ENCODE measurements at regions not wholly inside any gene's neighbourhood (a gene's known extent, or its start where the extent isn't known, plus 50 kb on each side); places are given as distances from the start of the nearest gene placed in this dataset.

DNA sequence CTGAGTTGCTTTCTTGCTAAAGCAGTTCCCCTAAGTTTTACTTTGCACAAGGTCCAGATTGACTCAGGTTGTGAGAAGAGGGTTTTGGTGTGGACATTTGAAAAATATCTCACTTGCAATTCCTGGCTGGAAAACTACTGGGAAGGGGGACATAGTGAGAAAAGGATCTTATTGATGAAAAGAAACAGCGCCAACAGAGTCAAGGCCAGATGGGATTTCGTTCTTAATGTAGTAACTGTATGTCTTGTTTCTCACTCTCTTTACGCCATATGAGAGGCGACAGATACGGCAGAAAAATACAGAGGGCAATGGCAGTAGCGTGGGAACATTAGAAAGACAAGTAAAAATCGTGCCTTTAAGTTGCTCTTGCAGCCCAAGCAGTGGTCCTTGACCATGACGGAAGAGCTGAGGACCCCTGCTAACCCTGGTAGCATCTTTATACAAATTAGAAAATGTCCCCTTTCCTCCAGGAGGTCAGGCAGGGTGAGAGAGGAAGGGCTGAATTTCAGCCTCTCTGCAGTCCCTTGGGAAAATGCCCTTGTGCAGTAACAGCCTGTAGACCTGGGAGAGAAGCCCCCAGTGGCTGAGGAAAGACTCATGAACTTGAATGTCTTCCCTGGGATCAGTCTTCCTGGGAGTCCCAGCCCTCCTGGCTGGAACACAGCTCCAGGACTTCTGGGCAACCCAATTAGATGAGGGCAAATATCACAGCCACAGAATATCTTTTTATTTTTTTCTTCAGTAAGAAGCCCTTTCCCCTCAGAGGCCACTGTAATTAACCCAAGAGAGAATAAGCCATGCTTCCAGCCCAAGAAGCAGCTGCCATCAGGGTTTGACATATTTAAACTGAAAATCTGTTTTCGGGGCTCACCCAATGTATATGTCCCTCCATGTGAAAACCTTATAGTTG is 113.4 kb downstream of the CD47 start:
- TF ChIP-seq CTCF (IDR thresholded peaks at IDR 0.05; ENCODE audit: extremely low read depth, missing control alignments), result no peak
- no peak for DNase-seq (ENCODE audit: low spot score)

DNA sequence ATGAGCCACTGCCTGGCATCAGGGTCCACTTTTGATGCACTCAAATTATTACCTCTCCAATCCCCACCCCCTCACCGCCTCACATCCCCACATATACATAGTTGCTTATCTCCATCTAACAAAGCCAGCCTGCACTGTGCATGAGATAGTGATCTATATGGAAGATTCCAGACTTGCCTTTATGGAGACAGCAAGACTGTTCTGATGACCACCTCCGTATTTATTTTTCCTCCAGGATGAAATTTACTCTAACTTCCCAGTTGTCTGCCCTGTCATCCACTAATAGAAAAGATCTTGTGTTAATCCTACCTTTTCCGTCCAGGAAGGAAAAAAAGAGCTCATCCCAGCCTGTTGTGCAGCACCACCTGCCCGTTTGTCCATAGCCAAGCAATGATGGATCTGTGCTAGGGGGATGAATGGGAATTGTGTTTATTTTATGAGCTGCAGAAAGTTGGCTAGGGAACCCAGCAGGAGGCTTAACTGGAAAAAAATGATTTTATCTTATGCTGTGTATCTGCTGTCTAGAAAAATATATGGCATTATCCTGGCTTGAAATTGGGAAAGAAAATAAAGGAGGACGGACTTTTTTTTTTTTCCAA is 114.5 kb downstream of the CD47 start:
- no peak for DNase-seq (ENCODE audit: low spot score)
- no peak for TF ChIP-seq CTCF (IDR thresholded peaks at IDR 0.05; ENCODE audit: extremely low read depth, missing control alignments)

GRCh38 chr3:107975529-107976201 is 115.2 kb downstream of the CD47 start:
- no peak for DNase-seq (ENCODE audit: low spot score)
- no peak for TF ChIP-seq CTCF (IDR thresholded peaks at IDR 0.05; ENCODE audit: extremely low read depth, missing control alignments)

DNA sequence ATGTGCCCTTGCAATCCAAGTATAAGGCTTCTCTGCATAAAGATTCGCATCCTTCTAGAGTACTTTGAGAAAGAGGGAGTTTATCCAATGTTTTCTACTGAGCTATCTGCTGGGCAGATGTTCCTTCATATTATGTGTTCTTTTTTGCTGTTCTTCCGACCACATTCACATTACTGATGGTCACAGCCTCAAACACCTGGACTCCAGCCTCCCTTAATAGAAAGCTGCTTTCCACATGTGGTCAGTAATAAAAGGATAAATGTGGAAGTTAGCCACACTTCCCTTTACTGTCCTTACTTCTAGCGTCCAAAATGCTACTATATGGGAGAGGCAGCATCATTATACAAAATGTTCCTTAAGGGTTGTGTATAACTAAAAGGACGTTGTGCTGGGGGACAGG is 116.9 kb downstream of the CD47 start:
- TF ChIP-seq CTCF (IDR thresholded peaks at IDR 0.05; ENCODE audit: extremely low read depth, missing control alignments), result no peak
- DNase-seq (ENCODE audit: low spot score), result no peak

DNA sequence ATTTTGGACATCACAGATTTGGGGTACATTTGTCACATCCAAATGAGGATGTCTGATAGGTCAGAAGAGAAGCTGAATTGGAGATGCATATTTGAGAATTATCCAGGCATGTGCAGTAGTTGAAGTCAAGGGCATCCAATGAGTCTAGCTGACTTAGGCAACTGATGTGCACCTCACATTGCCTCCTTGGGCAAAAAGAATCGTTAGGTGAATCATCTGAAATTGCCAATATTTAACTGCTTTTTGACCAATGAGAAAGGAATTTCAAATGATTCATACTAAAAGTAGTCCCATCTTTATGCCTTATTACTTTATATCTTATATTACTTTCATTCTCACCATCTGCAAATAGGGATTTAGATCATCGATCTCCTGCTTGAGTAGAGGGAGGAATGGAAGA is 117.7 kb downstream of the CD47 start:
- no peak for DNase-seq (ENCODE audit: low spot score)
- TF ChIP-seq CTCF (IDR thresholded peaks at IDR 0.05; ENCODE audit: extremely low read depth, missing control alignments), result no peak

DNA sequence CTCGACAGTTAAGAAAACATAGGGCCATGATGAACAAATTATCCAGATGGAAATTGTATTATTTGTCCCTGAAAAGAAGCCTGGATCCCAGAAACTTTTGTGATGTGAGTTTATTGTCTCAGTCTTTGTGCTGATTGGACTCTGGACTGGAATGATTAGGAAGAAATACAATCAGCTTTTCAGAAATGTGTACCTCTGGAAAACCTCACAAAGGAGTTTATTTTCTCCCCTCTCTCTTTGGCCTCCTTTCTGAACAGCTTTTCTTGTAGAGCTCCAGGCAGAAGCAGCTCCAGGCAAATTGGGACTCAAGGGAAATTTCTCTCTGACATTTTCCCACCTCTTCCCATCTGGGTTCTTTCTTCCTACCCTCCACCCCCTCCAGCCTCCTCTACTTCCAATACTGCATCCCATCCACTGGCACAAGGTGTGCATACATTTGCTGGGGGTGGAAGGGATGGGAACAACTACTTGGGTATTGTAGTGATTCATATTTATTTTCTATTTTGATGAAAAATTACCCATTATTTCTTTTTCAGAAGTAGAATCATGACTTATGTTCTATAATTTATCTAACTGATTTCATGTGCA is 119.7 kb downstream of the CD47 start:
- DNase-seq (ENCODE audit: low spot score), result no peak

More for the DNA sequence above, 119.7 kb downstream of the CD47 start:
- no peak for TF ChIP-seq CTCF (IDR thresholded peaks at IDR 0.05; ENCODE audit: extremely low read depth, missing control alignments)
